GM18951 (cell line): ENCODE measurements at regions not wholly inside any gene's neighbourhood (a gene's known extent, or its start where the extent isn't known, plus 50 kb on each side); places are given as distances from the start of the nearest gene placed in this dataset.

Source experiments
- POLR2A ChIP-seq: IDR thresholded peaks from 4 replicates; pipeline ENCODE4 v1.6.1; 2011; ENCODE audit warnings: mild to moderate bottlenecking; ENCODE audit not compliant: insufficient read length, insufficient read depth; ENCODE audit errors: extremely low read depth
- in situ Hi-C: fragments of 300-500 bp; cut with MboI; formaldehyde crosslinking; loops from one replicate; pipeline ENCODE4 v1.12.0; 2022; ENCODE audit warnings: low sequenced_read_pairs, mixed read lengths, inconsistent platforms; ENCODE audit not compliant: unreplicated experiment

DNA sequence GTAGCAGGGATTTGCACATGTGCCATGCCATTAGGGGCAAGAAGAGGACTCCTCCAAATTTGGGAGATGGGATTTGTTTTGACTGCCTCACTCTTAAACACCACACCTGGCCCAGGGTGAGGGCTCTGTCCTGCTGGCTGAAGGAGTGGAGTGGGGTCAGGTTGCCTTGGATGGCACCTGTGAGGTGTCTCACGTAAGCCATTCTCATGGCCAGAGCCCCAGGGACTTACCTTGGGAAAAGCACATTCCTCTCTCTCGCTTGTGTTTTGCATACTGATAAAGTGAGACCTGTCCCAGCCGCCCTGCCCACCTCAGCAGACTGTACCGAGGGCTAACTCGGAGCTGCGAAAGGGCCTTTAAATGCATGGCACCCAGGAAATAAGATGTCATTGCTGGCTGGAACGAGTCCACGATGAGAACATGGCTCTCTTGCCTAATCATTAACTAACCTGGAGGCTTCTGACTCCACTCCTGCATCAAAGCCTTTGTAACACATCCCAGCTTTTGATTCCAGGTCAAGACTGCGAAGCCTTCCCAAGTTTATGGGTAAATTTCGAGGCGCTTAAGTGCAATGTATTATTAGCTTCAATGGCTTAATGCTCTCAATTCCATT is 184.0 kb upstream of the RNF32 start:
- TF ChIP-seq POLR2A: no peak

DNA sequence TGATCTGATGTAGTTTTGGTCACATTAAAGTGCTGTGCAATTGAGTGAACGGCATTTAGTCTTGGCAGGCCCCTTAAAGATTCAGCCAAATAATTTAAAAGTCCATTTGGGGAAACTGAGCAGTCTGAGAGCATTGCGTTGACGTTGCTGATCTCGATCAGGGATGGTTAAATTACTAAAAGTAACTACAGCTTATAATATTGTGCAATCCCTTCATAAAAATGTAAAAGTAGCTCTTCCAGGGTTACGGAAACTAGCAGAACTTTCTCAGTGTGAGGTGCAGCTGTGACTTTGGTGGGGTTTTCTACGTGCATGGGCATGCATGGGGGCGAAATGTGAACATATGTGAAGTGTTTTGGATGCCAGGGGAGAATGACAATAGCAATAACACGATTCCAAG is 184.5 kb upstream of the RNF32 start:
- in situ Hi-C loops: no loop called here
- no peak for TF ChIP-seq POLR2A

More for the DNA sequence above, 184.0 kb upstream of the RNF32 start:
- in situ Hi-C loops: no loop called here

DNA sequence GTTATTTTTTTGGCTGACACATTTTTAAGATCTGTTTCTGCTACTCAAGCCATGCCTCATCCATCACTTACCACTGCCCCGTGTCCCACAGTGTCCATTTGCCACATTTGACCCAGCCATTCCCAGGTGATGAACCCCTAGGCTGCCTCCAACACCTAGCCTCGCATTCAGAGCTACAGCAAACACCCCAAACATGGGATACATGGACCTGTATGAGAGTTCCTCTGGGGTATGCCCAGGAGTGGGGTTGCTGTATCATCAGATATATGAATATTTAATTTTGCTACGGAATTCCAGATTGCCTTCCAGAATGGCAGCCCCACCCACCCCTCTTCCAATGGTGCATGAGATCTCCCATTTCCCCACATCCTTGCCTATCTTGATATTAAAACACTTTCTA is 190.1 kb upstream of the RNF32 start:
- in situ Hi-C loops: no loop called here
- no peak for TF ChIP-seq POLR2A

DNA sequence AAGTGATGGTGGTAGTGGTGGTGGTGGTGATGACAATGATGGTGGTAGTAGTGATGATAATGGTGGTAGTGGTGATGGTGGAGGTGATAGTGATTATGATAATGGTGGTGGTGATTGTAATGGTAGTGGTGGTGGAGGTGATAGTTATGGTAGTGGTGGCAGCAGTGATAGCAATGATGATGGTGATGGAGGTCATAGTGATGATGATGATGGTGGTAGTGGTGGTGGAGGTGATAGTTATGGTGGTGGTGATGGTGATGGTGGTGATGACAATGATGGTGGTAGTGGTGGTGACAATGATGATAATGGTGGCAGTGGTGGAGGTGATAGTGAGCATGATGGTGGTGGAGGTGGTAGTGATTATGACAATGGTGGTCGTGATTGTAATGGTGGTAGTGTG is 191.7 kb upstream of the RNF32 start:
- no peak for TF ChIP-seq POLR2A
- in situ Hi-C loops: no loop called here

DNA sequence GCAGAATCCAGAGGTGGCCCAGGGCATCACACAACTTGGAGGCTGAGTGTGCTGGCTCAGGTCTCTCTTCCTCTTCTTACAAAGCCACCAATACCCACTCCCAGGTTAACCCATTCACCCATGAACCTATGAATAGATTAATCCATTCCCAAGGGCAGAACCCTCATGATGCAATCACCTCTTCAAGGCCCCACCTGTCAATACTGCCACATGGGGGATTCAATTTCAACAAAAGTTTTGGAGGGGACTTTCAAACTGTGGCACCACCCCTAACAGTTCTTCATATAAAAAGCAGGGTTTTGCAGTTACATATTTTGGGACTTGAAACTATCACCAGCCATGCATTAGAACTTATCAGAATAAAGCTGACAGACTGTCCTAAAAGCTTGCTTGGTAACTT is 193.6 kb upstream of the RNF32 start:
- no peak for TF ChIP-seq POLR2A
- in situ Hi-C loops: no loop called here

DNA sequence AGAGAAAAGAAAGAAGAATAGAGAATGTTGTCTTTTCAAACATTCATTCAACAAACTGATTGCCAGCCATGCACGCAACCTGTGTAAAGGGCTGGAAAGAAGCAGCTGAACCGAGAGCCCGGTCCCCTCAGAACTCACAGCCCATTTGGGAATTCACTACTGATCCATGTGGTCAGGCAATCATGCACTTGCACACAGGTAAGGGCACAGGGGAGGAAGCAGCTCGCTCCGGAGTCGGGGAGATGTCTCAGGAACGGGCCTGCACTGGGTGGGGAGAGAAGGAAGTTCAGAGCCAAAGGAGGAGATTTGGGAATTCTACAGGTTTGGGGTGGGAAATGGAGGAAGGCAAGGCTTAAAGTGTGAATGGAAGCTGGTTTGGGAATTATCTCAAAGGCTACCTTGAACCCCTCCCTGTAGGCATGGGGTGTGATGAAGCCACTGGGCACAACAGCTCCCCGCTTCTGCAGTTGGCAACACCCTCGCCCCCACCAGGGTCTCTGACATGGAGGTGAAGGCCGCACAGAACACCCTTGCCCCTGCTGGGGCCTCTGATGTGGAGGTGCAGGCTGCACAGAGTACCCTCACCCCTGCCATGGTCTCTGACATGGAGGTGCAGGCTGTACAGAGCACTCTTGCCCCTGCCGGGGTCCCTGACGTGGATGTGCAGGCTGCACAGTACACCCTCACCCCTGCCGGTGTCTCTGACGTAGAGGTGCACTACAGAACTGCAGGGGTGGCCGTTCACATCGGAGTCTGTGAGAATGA is 194.4 kb upstream of the RNF32 start:
- in situ Hi-C loops: no loop called here
- no peak for TF ChIP-seq POLR2A

DNA sequence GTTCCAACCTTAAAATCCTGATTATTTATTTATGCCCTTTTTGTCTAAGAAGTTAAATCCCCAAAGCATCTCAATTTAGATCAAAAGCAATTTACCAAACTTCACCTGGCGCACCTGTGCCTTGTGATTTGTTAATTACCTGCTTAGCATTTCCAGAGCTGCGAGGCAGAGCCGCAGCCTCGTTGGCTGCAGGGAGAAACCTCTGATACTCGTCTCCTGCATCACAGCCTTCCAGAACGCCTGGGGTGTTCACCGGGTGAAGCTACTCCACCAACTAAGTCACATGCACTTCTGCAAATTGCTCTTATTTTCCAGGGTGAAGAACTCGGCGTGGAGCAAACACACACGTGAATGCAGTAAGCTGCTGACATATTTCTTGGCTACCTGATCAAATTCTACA is 198.1 kb upstream of the RNF32 start:
- TF ChIP-seq POLR2A: no peak
- in situ Hi-C loops: no loop called here

DNA sequence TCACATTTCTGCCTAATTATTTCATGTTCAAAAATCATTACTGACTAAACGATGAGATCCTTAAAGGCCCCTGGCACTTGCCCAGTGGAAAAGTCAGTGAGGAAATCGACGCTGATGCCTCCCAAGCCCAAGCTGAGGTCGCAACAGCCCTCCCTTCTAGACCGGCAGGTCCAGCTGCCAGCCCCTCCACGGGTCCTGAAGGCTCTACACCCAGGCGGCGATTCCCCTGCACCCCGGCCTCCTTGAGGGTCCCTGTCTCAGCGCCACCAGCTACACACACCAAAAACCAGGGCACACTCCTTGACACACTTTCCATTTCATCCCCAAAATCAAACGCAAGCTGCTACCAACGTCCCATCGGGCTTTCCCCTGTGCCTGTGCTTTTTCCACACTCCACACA is 200.1 kb upstream of the RNF32 start:
- in situ Hi-C loops: no loop called here
- TF ChIP-seq POLR2A: no peak

DNA sequence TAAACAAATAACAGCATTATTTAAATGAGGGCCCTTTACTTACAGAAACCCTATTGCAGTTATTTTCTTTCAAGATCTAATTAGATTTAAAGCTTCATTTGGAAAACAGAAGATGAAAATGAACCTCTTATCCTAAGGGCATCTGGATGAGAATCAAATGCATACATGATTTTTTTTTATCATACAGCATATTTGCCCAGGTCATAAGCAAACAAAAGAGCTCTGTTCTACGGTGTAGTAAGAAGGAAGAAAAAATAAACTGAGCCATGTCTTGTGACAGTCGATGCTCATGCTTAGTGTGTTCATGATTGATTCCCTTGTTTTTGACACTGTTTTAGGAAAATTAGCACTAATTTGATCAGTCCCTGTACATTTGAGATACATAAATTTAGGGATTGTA is 202.6 kb upstream of the RNF32 start:
- no peak for TF ChIP-seq POLR2A
- in situ Hi-C loops: no loop called here

DNA sequence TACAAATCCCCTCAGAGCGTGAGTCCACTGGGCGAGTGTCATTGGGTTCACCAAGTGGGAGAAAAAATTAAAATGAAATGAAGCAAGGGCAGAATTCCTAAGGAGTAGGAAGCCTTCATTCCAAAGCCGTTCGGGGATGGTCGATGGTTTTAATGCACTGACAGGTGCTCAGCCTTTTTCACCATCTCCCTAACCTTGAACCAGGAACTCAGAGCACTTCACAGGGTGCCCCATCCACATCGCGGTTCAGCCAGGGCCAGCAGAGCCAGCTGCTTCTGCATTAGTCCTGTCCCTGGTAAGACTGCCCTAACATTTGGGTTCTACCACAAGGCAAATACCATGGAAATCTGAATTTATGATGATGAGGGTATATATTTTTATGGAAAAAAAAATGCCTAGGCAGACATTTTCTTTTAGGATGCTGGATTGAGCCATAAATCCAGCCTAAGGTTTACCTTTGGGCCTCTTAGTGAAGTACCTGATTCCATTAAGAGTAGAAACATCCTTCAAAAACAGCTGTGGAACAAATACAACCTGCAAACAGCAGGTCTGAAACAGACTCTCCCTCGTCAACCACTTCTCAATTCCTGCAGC is 203.5 kb upstream of the RNF32 start:
- in situ Hi-C loops: no loop called here

DNA sequence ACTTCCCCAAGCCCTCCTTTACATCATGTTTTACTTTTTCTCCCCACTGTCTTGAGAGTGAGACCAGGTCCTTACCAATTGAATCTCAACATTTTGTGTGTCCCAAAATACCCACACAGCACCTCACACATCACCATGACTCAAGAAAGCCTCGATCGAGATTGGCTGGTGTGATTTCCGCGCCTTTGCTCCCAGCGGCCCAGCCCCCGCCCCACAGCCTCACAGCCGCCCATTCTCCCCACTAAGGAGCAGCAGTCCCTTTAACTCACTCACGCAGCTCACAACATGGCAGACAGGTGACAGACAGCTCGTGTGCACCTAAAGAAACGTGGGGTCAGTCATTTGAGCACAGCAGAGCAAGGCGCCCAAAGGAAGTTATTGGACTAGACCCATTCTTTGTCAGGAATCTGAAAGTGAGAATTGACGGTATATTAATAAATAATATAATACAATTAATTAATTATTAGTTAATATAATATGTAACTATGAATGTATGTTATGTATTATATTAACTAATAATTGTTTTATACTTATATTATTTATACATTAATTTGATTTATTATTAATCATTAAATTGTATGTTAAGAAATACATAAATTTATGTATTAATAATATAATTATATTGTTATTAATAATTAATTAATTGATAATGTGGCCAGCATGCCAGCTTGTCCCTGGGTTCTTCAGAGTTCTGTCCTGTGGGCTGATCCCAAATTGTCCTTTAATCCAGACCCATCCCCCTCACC is 204.9 kb upstream of the RNF32 start:
- in situ Hi-C loops: no loop called here
- TF ChIP-seq POLR2A: no peak

More for the DNA sequence above, 203.5 kb upstream of the RNF32 start:
- no peak for TF ChIP-seq POLR2A

DNA sequence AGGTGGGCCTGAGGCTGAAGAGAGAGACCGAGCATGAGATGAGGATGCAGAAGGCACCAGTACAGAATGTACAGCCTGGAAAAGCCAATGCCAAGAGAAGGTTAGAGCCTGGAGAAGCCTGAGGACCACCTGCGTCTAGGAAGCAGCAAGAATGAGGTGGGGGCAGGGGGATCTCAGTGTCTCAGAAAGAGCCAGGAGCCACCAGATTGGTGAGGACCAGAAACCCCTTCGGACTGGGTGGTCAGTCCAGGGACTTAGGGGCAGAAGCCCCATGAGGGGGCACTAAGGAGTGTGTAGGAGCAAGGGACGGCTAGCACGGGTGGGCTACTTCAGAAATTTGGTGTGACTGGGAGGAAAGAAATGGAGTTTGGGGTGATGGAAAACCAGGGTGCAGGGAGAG is 205.9 kb upstream of the RNF32 start:
- in situ Hi-C loops: no loop called here
- TF ChIP-seq POLR2A: no peak

DNA sequence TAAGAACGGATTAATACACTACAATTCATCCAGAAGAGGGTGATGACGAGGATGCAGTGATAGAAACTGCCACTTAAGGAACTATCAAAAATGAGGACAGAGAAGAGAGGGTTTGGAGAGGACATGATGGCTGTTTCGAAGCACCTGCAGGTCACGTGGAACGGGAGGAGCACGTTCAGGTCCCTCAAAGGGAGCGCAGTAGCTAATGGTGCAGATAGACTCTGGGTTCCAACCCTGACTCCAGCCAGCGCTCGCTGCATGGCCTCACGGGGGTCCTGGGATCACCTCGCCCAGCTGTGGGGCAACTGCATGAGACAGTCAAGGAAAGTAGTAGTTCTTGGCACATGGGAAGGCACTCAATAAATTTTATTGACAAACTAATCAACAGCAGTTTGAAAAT is 208.6 kb upstream of the RNF32 start:
- no peak for TF ChIP-seq POLR2A
- in situ Hi-C loops: no loop called here

DNA sequence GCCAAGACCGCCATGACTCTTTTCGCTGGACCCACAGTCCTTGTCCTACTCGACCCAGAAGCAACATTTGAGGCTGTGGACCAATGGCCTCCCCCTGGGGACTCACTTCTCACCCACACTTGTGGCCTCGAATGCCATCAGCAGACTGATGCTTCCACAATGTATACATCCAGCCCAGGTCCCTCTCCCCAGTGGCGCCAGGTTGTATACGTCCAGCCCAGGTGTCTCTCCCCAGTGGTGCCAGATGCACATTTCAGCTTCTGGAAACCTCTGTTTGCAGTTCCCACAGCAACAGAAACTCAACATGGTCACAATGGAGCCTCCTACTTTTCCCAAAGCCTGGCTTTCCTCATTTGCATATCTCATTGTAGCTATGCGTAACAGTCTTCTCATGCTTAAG is 210.5 kb upstream of the RNF32 start:
- TF ChIP-seq POLR2A: no peak
- in situ Hi-C loops: no loop called here

DNA sequence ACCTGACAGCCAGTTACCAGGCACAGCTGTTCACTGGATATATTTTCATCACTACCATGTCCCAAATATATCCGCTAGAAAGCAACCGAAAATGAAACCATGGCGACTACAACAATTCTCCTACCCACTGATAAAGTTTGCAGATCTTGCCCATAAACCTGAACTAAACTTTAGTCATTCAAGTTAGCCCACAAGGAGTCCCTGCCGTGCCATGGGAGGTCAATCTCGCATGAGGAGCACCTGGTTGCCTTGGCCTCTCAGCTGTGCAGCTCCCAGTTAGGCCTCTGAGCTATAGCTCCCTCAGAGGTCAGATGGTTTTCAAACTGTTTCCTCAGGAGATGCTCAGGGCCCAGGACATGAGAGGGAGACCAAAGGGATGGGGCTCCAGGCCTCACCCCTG is 211.1 kb upstream of the RNF32 start:
- in situ Hi-C loops: no loop called here
- no peak for TF ChIP-seq POLR2A
